ENCODE measurements at regions not wholly inside any gene's neighbourhood (a gene's known extent, or its start where the extent isn't known, plus 50 kb on each side); places are given as distances from the start of the nearest gene placed in this dataset.

DNA sequence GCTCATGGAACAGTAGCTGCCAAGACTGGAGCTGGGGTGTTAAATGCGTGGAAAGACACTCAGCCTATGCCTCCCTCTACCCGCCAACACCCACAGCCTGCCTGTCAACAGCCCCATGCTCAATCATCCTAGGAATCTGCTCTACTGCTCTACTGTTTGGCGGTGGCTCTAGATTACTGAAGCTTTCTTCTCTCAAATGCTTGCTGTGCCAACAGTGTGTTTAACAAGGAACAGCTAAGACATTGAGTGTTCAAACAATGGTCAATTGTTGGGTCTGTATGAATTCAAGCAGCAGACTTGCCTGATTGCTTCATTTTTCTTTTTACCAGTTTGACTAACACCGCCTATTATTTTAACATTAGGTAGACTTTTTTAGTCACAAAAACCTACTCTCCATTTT lies 258.6 kb downstream of the SOD2 start:
- TF ChIP-seq, protein P1, sequence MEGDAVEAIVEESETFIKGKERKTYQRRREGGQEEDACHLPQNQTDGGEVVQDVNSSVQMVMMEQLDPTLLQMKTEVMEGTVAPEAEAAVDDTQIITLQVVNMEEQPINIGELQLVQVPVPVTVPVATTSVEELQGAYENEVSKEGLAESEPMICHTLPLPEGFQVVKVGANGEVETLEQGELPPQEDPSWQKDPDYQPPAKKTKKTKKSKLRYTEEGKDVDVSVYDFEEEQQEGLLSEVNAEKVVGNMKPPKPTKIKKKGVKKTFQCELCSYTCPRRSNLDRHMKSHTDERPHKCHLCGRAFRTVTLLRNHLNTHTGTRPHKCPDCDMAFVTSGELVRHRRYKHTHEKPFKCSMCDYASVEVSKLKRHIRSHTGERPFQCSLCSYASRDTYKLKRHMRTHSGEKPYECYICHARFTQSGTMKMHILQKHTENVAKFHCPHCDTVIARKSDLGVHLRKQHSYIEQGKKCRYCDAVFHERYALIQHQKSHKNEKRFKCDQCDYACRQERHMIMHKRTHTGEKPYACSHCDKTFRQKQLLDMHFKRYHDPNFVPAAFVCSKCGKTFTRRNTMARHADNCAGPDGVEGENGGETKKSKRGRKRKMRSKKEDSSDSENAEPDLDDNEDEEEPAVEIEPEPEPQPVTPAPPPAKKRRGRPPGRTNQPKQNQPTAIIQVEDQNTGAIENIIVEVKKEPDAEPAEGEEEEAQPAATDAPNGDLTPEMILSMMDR (IDR thresholded peaks at IDR 0.05) = no peak
- TF ChIP-seq POLR2A (IDR thresholded peaks at IDR 0.05) = no peak
